Fibroblast of villous mesenchyme (primary cell): ENCODE measurements at regions not wholly inside any gene's neighbourhood (a gene's known extent, or its start where the extent isn't known, plus 50 kb on each side); places are given as distances from the start of the nearest gene placed in this dataset.

Experiments used
- DNase-seq: peaks from one replicate; pipeline ENCODE4 v3.0.0-alpha.2; 2010; ENCODE audit warnings: low read depth
- H3K4me3 ChIP-seq: 2 replicates; pipeline ENCODE4 v1.5.1; 2011; ENCODE audit warnings: low read depth, mild to moderate bottlenecking, low read length
- TF ChIP-seq, protein P1 (sequence below): IDR thresholded peaks from 2 replicates; pipeline ENCODE4 v1.5.1; 2012; ENCODE audit warnings: low read depth, mild to moderate bottlenecking, low read length; ENCODE audit not compliant: insufficient read depth

GRCh38 chr2:7835693-7836680, 845.9 kb upstream of the ID2 start:
- TF ChIP-seq, protein P1, sequence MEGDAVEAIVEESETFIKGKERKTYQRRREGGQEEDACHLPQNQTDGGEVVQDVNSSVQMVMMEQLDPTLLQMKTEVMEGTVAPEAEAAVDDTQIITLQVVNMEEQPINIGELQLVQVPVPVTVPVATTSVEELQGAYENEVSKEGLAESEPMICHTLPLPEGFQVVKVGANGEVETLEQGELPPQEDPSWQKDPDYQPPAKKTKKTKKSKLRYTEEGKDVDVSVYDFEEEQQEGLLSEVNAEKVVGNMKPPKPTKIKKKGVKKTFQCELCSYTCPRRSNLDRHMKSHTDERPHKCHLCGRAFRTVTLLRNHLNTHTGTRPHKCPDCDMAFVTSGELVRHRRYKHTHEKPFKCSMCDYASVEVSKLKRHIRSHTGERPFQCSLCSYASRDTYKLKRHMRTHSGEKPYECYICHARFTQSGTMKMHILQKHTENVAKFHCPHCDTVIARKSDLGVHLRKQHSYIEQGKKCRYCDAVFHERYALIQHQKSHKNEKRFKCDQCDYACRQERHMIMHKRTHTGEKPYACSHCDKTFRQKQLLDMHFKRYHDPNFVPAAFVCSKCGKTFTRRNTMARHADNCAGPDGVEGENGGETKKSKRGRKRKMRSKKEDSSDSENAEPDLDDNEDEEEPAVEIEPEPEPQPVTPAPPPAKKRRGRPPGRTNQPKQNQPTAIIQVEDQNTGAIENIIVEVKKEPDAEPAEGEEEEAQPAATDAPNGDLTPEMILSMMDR = no peak
- DNase-seq = no peak
- no peak overlapping the region for H3K4me3 ChIP-seq

DNA sequence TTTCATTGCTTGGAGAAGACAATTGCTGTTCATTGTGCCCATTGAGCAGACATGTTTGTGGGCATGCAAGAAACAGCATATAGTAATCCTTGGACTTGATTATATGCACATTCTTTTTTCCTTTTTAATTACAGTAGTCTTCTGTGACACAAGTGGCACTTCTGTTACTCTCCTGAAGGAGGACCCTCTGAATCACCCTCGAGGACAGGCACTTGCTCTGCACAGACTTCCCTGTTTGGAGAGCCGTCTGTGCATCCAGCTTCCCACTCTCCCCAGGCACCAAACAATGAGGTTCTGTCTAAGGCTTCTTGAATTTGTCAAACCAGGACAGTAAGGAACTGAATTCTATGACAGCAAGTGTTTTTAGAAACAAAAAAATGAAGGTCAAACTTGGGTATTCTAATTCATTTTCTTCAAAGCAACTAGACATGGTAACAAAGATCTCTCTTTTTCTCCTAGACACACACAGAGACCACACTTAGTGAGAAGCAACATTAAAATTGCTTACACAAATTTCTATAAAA, 844.6 kb upstream of the ID2 start:
- no peak for DNase-seq
- no peak overlapping the region for H3K4me3 ChIP-seq
- TF ChIP-seq, protein P1 = no peak

DNA sequence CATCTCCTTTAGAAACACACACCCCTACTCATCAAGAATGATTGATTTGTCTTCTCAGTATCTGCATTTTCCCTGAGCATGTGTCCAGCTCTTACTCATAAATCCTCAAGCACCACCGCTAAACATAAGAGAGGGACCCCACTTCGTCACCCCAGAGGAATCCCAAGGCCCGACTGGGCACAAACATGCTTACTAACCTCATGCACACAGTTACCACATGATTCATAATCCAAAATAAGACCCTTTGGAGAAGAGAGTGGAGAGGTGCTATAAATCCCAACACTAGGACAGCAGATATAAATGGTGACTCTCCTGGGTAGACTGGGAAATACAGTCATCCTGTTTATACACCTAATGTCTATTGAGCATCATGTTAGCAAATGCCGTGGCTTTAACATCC, 843.2 kb upstream of the ID2 start:
- H3K4me3 ChIP-seq = no peak overlapping the region
- TF ChIP-seq, protein P1 = no peak
- no peak for DNase-seq

DNA sequence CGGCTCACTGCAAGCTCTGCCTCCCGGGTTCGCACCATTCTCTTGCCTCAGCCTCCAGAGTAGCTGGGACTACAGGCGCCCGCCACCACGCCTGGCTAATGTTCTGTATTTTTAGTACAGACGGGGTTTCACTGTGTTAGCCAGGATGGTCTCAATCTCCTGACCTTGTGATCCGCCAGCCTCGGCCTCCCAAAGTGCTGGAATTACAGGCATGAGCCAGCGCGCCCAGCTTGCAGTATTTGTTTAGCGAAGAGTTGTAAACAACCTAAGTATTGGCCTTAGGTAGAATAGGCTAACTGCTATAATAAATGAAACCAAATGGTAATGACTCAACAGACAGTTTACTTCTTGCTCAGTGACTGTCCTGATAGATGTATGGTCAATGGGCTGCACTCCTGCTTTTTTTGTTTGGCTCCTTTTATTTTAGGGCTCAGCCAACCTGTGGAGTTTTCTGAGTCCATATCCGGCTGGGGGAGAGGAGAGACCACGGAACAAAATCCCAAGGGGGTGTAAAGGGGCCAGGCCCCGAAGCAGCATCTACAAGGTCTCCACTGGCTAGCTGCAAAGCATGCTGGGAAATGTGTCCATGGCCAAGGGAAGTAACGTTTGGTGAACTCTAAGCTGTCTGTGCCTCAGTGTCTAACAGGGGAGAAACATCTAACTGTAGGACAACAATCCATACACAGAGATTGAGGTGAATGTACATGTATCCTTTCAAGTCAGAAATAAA, 841.0 kb upstream of the ID2 start:
- no peak for DNase-seq
- no peak overlapping the region for H3K4me3 ChIP-seq

DNA sequence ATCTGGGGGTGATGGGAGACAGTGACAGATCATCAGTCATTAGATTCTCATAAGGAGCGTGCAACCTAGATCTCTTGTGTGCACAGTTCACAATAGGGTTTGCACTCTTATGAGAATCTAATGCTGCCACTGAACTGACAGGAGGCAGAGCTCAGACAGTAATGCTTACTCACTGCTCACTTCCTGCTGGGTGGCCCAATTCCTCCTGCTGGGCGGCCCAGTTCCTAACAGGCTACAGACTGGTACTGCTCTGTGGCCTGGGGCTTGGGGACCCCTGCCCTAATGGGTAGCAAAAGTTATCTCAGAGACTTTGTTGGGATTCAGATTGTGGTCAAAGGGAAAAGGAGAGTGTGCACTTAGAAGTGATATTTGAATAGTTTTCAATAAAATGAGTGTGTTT, 840.1 kb upstream of the ID2 start:
- H3K4me3 ChIP-seq = no peak overlapping the region
- TF ChIP-seq, protein P1 = no peak
- DNase-seq = no peak

More for the DNA sequence above, 841.0 kb upstream of the ID2 start:
- TF ChIP-seq, protein P1 = no peak

GRCh38 chr2:7844414-7844965, 837.4 kb upstream of the ID2 start:
- no peak for DNase-seq
- H3K4me3 ChIP-seq = no peak overlapping the region
- TF ChIP-seq, protein P1 = no peak
